ENCODE measurements at regions not wholly inside any gene's neighbourhood (a gene's known extent, or its start where the extent isn't known, plus 50 kb on each side); places are given as distances from the start of the nearest gene placed in this dataset.

DNA sequence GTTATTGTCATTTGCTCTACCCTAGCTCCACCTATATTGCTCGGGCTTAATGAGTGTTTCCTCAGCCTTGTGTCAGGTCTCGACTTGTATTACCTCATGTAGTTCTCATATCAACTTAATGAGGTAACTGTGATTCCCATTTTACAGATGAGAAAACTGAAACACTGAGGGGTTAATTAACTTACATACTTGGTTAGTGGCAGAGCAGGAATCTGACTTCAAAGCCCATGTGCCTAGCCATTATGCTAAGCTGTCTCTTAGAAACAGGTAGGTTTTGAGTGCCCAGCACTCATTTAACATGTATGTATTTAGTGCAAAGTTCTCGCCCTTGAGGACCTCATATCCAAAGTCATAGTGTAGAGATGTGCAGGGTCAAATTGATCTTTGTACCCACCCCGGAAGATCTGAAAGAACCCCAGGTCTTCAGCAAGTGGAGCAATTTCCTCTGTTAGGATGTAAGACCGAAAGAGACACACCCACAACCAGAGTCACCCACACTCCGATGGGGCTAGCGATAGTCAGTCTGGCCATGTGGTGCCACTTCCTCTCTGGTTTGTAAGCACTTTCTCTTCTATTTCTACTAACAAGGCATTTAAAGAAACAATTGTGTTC, 121.0 kb upstream of the SLC39A10 start (continued):
- TF ChIP-seq ATF7 (IDR thresholded peaks at IDR 0.05; ENCODE audit: low read depth) (peak; percentile 84), MYB (IDR thresholded peaks at IDR 0.05; ENCODE audit: borderline replicate concordance, low read depth, low read length) (no peak), SIX5 (IDR thresholded peaks at IDR 0.05; ENCODE audit: low read depth, low read length, severe bottlenecking) (no peak), ASH2L (IDR thresholded peaks at IDR 0.05; ENCODE audit: borderline replicate concordance, low read depth) (no peak), SIN3A (IDR thresholded peaks at IDR 0.05; ENCODE audit: low read depth, low read length) (no peak), EP300 (IDR thresholded peaks at IDR 0.05; ENCODE audit: borderline replicate concordance in 1 of 2, control insufficient read depth in 1 of 2, low read depth in 2 of 2, low read length in 2 of 2) (peak; percentile 48 to 55; a peak in 3 of 4 replicates), ZNF217 (IDR thresholded peaks at IDR 0.05) (peak; percentile 90), NBN (IDR thresholded peaks at IDR 0.05) (peak; percentile 54; the same call in 1 of the 2 replicates), IRF4 (IDR thresholded peaks at IDR 0.05; ENCODE audit: low read depth, low read length) (no peak), PAX5 (IDR thresholded peaks at IDR 0.05; ENCODE audit: borderline replicate concordance, low read depth, low read length) (peak; percentile 41; the same call in 1 of the 2 replicates), ZZZ3 (IDR thresholded peaks at IDR 0.05; ENCODE audit: control insufficient read depth, insufficient read length, low read depth) (no peak), YBX1 (IDR thresholded peaks at IDR 0.05) (no peak), IKZF1 (conservative IDR thresholded peaks at IDR 0.05) (peak; percentile 68), RCOR1 (conservative IDR thresholded peaks at IDR 0.05; ENCODE audit: low read depth, low read length) (no peak), SKIL (IDR thresholded peaks at IDR 0.05; ENCODE audit: low read depth, poor library complexity, severe bottlenecking) (peak; percentile 68), NR2F1 (conservative IDR thresholded peaks at IDR 0.05) (peak; percentile 46; the same call in 1 of the 2 replicates), PAX8 (IDR thresholded peaks at IDR 0.05) (no peak), BMI1 (IDR thresholded peaks at IDR 0.05; ENCODE audit: borderline replicate concordance) (no peak), ATF3 (IDR thresholded peaks at IDR 0.05; ENCODE audit: borderline replicate concordance, extremely low read depth, low read depth, low read length) (no peak)
- TF ChIP-seq, protein P1, sequence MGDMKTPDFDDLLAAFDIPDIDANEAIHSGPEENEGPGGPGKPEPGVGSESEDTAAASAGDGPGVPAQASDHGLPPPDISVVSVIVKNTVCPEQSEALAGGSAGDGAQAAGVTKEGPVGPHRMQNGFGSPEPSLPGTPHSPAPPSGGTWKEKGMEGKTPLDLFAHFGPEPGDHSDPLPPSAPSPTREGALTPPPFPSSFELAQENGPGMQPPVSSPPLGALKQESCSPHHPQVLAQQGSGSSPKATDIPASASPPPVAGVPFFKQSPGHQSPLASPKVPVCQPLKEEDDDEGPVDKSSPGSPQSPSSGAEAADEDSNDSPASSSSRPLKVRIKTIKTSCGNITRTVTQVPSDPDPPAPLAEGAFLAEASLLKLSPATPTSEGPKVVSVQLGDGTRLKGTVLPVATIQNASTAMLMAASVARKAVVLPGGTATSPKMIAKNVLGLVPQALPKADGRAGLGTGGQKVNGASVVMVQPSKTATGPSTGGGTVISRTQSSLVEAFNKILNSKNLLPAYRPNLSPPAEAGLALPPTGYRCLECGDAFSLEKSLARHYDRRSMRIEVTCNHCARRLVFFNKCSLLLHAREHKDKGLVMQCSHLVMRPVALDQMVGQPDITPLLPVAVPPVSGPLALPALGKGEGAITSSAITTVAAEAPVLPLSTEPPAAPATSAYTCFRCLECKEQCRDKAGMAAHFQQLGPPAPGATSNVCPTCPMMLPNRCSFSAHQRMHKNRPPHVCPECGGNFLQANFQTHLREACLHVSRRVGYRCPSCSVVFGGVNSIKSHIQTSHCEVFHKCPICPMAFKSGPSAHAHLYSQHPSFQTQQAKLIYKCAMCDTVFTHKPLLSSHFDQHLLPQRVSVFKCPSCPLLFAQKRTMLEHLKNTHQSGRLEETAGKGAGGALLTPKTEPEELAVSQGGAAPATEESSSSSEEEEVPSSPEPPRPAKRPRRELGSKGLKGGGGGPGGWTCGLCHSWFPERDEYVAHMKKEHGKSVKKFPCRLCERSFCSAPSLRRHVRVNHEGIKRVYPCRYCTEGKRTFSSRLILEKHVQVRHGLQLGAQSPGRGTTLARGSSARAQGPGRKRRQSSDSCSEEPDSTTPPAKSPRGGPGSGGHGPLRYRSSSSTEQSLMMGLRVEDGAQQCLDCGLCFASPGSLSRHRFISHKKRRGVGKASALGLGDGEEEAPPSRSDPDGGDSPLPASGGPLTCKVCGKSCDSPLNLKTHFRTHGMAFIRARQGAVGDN (IDR thresholded peaks at IDR 0.05), result peak; percentile 88
- TF ChIP-seq, protein P2, sequence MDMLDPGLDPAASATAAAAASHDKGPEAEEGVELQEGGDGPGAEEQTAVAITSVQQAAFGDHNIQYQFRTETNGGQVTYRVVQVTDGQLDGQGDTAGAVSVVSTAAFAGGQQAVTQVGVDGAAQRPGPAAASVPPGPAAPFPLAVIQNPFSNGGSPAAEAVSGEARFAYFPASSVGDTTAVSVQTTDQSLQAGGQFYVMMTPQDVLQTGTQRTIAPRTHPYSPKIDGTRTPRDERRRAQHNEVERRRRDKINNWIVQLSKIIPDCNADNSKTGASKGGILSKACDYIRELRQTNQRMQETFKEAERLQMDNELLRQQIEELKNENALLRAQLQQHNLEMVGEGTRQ (IDR thresholded peaks at IDR 0.05; ENCODE audit: borderline replicate concordance, low read depth, low read length), result no peak; the same call in 1 of the 2 replicates
- TF ChIP-seq, protein P3, sequence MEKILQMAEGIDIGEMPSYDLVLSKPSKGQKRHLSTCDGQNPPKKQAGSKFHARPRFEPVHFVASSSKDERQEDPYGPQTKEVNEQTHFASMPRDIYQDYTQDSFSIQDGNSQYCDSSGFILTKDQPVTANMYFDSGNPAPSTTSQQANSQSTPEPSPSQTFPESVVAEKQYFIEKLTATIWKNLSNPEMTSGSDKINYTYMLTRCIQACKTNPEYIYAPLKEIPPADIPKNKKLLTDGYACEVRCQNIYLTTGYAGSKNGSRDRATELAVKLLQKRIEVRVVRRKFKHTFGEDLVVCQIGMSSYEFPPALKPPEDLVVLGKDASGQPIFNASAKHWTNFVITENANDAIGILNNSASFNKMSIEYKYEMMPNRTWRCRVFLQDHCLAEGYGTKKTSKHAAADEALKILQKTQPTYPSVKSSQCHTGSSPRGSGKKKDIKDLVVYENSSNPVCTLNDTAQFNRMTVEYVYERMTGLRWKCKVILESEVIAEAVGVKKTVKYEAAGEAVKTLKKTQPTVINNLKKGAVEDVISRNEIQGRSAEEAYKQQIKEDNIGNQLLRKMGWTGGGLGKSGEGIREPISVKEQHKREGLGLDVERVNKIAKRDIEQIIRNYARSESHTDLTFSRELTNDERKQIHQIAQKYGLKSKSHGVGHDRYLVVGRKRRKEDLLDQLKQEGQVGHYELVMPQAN (conservative IDR thresholded peaks at IDR 0.05), result peak; percentile 24

Data from GM12878 (cell line).